GM21528 (cell line): ENCODE measurements at regions not wholly inside any gene's neighbourhood (a gene's known extent, or its start where the extent isn't known, plus 50 kb on each side); places are given as distances from the start of the nearest gene placed in this dataset.

Experiments used
- ATAC-seq: cut with Tn5 transposase; IDR thresholded peaks from one replicate; pipeline ENCODE4 v1.9.1; 2021; ENCODE audit warnings: mild to moderate bottlenecking, moderate library complexity; ENCODE audit not compliant: unreplicated experiment, low FRiP score

- ATAC-seq: no peak
These were observed 255.7 kb upstream of the PPP2R2D start for GRCh38 chr10:131644864-131645658.

DNA sequence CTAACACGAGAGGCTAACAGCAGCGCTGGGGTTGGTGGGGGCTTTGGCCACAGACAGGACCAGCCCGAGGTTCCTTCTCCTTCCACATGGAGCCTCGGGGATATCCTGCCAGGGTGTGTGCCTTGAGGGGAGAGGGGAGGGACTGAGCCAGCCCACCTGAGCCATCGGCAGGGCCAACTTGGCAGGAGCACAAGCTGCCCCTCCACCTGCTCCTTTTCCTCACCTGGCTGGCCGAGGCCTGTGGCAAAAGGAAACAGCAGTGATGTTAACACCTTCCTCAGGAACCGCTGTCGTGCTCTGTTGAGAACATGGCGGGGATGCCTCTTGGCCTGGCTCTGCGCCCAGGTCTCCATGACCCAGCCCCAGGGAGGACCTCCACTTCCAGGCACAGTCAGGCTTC lies 255.1 kb upstream of the PPP2R2D start:
- ATAC-seq: no peak

DNA sequence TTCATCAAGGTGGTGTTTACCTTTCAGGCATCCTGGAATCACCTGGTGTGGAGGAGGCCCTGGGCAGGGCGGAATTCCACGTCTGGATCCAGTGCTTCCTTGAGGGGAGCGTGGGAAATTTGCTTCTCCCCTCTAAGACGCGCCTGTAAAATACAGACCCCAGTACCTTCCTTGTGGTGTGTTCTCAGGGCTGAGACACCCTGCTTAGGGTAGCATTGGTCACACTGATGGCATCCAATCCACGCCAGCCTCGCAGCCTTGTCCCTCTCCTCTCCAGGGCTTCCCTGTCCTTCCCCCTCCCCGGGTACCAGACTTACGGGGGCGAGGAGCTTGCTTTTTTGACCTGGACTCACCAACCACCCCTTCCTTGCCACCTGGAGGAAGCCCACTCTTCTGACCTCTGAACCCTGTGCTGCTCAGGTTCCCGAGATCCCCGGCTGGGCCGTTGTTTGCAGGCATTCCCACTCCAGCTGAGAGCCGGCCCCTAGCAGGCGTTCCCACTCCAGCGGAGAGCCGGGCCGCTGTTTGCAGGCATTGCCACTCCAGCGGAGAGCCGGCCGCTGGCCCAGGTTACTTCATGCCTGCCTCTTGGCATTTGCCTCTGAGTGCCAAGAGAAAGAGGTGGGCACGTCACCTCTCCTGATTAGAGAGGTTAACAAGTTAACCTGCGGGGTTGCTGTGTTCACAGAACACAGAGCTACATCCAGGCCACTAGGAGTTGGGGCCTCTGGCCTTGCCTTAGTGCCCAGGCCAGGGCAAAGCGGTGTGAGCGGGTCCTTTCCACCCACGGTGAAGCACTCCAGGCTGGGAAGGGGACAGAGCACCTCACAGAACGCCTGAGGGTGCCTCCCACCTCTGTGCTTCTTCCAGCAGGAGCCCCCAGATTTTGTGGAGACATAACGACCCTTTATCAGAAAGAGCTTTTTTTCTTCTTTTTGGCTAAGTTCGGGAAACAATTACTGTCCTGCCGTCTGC lies 254.0 kb upstream of the PPP2R2D start:
- no peak for ATAC-seq

GRCh38 chr10:131647789-131648188 lies 253.0 kb upstream of the PPP2R2D start:
- no peak for ATAC-seq

DNA sequence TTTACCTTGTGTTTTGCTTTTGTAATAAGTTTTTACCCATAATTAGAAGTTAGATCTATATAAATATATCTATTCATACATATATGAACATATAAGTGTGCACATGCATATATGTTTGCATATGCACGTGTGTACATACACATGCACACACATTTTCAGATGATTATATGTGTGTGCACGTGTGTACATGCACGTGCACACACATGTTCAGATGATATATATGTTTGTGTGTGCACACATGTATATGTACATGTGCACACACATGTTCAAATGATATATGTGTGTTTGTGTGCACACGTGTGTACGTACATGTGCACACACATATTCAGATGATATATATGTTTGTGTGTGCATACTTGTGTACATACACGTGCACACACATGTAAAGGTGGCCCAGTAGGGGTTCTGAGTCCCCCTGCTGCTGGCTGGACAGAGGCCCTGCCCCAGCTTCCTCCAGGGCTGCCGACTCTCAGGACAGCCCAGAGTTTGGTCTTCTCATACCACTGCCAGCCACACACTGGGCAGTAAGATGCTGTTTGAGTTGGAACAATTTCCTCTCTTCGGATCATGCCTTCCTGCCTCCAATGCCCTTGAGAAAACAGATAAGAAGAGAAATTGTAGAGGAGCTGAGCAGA lies 252.3 kb upstream of the PPP2R2D start:
- ATAC-seq: no peak

- no peak for ATAC-seq
These were observed 251.2 kb upstream of the PPP2R2D start for GRCh38 chr10:131649617-131650016.

- ATAC-seq: no peak
These were observed 250.6 kb upstream of the PPP2R2D start for GRCh38 chr10:131650169-131650705.

DNA sequence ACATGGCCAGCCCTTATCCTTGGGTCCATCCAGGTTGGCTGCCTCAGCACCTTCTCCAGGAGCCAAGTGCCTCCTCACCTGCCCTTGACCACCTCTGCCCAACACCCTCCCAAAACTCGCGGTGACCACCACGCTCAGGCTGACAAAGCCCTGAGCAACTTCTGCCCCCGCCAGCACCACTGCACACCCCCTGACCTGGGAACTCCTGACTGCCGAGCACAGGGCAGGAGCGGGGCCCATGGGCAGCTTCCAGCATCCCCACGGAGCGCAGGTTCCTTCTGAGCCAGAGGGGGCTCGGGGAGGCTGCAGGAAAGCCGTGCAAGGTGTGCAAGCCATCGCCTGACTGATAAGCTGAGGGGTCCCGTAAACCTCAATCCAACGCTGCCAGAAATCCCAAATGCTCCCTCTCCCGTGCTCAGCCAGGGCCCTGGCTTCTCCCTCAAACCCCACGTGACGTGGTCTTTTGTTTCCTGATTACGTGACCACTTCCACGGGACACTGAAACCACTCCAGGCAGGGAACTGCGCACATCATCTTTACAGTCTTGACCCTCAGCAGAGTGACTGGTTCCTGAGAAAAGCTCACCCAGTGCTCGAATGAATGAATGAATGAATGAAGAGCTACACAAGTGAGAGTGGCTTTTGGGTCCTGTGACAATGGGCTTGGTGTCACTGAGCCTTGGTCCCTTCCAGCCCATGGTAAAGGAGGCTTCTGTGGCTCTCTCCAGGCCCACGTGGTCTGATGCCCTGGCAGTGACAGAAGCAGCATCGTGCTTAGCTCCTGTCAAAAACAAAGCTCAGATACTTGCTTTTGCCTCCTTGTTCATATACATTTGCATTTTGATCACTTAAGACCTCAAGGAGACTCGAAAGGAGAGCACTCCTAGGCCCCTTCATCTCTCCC lies 249.8 kb upstream of the PPP2R2D start:
- ATAC-seq: no peak

GRCh38 chr10:131651674-131652437 lies 249.0 kb upstream of the PPP2R2D start:
- no peak for ATAC-seq

GRCh38 chr10:131652438-131653139 lies 248.2 kb upstream of the PPP2R2D start:
- ATAC-seq: no peak

DNA sequence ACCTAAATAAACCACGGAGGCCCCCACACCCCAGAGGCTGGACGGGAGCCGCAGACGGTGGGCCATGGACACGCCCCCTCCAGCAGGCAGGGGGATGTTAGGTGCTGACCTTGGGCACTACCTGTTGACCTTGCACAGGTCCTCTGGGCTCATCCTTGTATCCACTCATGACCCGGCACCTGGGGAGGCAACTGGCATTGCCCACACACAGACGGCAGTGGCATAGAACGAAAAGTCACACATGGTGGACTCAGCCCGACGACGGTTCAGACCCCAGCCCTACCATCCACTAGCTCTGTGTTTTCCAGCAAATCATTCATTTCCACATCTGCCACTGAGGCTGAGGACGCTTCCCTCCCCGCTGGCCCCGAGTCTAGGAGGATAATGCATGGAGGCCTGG lies 247.7 kb upstream of the PPP2R2D start:
- ATAC-seq: no peak

- no peak for ATAC-seq
These were observed 247.0 kb upstream of the PPP2R2D start for GRCh38 chr10:131653554-131654470.

- no peak for ATAC-seq
These were observed 246.2 kb upstream of the PPP2R2D start for GRCh38 chr10:131654471-131655087.

- ATAC-seq: no peak
These were observed 245.5 kb upstream of the PPP2R2D start for GRCh38 chr10:131655101-131655849.

- no peak for ATAC-seq
These were observed 244.8 kb upstream of the PPP2R2D start for GRCh38 chr10:131656009-131656408.

DNA sequence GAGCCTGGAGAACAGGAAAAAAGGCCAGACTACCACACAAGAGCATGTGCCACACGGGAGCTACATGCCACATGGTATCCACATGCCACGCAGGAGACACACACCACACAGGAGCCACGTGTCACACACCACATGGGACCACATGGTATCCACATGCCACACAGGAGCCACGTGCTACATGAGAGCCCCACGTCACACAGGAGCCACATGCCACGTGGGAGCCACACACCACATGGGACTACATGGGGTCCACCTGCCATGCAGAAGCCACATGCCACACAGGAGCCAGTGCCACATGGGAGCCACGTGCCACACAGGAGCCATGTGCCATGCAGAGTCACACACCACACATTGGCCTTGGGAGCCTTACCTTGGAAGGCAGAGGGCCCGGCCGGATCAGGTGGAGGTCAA lies 244.4 kb upstream of the PPP2R2D start:
- no peak for ATAC-seq
